Activated CD8-positive, alpha-beta memory T cell treated with anti-CD3 and anti-CD28 coated beads for 1 hour (primary cell): ENCODE measurements at regions not wholly inside any gene's neighbourhood (a gene's known extent, or its start where the extent isn't known, plus 50 kb on each side); places are given as distances from the start of the nearest gene placed in this dataset.

Source experiments
- DNase-seq, 2 donors: peaks; one replicate each; pipeline ENCODE4 v3.0.0-alpha.2; 2020; ENCODE audit warnings: low read depth in 1 of 2; ENCODE audit errors: extremely low read depth in 1 of 2

DNA sequence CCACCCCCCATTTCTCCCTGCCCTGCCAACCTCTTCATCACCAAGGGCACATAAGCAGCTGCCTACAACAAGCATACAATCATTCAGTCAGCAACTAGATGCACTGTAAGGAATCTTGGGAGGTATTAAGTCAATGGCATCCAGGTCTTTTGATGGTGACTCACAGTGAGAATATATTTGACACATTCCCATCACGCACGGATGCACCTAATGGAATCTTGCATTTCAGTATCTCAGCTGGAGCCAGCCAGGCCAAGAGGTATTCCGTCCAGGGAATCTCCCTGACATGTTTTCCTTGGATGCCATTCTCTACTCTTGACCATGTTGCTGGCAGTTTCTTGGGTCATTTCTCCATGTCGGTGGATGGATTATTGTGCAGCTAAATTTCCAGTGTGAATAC, 73.9 kb upstream of the CAPRIN2 start:
- DNase-seq, result no peak

GRCh38 chr12:30827101-30828066, 72.6 kb upstream of the CAPRIN2 start:
- DNase-seq, result no peak

DNA sequence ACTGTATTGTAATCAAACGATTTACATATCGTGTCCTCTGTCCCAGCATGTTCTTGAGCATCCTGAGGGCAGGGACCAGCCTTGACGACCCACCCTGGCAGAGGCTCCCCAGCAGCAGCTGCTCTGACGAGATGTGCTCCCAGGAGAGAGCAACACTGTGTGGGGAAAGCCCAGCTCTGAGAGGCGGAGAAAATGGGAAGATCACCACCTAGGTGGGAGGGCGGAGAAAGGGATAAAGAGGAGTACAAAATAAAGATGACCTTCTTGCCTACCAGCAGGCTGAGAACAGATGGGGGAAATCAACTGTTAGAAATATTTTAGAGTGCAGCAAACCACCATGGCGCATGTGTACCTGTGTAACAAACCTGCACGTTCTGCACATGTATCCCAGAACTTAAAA, 71.5 kb upstream of the CAPRIN2 start:
- no peak for DNase-seq

DNA sequence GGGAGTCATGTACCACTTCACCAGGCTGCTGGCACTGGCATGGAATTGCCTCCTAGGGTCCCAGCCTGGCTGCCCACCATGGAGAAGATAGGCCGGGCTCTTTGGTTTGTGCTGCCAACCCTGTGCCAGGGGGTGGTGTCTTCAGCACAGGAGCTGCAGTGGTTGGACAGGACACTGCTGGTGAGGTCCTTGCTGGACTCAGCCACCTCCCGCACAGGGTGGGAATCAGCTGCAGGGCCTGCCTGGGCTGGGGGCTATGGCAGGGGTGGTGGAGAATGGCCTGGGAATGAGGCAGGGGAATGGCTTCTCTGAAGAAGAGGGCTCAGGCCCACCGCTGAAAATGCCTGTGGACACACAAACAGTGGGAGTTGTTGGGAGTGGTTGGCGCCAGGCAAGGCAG, 70.6 kb upstream of the CAPRIN2 start:
- no peak for DNase-seq

GRCh38 chr12:30824311-30824710, 69.6 kb upstream of the CAPRIN2 start:
- no peak for DNase-seq

- DNase-seq, result no peak
These were observed 69.0 kb upstream of the CAPRIN2 start for GRCh38 chr12:30823764-30824163.

- peak in 1 of 2 donors; percentile 14 for DNase-seq
These were observed 68.5 kb upstream of the CAPRIN2 start for GRCh38 chr12:30823156-30823699.

DNA sequence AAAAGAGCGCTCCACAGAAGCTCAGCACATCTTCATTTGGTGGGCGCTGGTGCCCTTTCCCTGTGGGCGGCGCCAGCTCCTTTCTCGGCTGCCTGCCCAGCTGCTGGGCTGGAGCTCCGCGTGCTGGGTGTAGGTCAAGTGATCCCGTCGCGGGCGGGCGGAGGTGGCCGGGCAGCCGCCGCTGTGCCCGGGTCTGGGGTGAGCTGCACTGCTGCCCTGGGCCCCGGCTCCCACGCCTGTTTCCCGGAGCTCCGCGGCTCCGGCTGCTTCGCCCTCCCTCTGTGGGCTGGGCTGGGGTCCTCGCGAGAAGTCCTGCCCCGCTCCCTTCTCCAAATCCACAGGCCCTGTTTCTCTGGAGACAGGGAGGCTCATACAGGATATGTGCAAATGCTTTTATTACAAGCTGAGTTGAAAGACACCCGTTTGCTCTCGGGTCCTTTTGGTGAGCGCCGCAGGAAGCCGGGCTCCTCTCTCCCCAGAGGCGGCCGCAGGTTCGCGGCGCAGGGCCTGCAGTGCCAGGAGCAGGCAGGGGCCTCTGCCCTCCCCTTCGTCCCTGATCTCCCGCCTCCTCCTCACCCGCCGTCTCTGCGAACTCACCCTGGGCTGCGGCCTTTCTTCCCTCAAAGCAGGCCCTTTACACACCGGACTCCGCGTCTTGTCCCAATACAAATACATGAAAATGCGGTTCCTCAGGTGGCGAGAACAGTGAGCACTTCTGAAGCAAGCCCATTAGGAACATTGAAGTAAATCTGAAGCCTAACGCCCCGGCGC, 67.8 kb upstream of the CAPRIN2 start:
- DNase-seq, result peak in 1 of 2 donors; percentile 4

DNA sequence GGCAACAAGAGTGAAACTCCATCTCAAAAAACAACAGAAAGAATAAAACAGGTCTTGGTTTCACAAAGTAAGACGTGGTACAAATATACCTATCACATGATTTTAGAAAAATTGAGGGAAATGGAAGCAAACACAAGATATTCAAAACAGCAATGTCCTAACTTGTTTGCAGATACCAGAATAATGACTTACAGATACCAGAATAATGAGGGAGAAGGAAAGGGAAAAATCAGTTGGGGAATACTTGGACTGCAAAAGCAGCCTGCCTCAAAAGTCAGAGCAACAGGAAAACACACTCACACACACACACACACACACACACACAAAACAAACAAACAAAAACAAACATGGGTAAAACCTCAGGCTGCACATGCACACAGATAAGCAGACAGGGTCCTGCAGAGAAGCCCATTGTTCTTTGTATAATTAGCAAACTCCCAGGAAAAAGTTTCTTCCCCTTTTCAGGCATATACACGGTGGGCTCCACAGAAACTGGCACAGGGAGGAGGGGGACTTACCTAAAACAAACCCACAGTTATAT, 65.7 kb upstream of the CAPRIN2 start:
- no peak for DNase-seq

DNA sequence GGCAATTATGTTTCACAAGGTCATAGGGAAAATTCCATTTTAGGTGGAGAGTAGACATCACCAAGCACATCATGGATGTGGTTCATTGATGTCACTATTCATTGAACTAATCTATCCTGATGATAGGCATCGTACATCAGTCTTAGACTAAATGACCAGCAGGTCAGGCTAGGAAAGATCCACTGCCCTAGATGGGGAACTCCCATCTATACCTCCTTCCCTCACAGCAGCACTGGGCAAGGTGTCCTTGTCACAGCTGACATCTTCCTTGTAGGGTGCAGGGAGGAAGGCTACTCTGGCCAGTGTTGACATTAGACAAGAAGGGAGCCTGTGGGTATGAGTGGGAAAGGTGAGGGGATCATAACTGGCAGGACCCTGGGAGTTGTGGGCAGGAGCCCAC, 63.8 kb upstream of the CAPRIN2 start:
- no peak for DNase-seq

GRCh38 chr12:30816742-30817465, 62.2 kb upstream of the CAPRIN2 start:
- DNase-seq, result no peak

DNA sequence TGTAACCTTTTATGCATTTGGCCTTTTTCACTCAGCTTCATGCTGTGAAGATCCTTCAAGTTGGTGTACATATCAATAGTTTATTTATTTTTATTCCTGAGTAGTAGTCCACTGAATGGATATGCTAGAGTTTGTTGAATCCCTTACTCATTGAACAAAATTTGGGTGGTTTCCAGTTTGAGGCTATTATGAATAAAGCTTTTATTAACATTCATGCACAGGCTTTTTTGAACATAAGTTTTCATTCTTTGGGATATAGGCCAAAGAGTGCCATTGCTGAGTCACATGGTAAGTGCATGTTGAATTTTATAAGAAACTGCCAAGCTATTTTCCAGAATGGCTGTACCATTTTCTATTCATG, 59.5 kb upstream of the CAPRIN2 start:
- no peak for DNase-seq

DNA sequence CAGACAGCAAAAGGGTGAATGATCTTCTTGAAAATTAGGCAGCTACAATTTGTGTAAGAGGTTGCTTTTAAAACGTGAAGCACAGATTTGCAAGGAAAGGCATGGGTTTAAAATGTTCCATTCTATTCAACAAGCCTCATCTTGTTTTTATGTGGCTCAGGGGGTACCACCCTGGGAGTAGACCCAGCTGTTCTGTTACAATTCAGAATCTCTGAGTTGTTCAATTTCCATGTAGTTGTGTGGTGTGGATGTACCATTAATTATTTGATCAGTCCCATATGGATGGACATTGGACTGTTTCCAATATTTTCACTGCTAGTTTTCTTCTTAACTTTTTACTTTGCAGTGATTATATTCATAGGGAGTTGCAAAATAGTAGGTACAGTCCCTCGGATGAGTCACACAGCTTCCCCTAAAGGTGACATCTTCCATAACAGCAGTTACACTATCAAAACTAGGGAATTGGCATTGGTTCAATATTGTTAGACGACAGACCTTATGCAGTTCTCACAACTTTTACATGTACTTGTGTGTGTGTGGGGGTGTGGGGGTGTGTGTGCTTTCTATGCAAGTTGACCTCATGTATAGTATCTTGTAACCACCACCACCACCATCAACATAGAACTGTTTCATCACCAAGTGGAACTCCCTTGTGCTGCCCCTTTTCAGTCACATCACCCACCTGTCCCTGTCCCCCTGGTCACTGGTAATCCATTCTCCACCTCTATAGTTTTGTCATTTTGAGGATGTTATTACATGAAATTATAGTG, 59.0 kb upstream of the CAPRIN2 start:
- no peak for DNase-seq

- no peak for DNase-seq
These were observed 57.2 kb upstream of the CAPRIN2 start for GRCh38 chr12:30811966-30812365.

DNA sequence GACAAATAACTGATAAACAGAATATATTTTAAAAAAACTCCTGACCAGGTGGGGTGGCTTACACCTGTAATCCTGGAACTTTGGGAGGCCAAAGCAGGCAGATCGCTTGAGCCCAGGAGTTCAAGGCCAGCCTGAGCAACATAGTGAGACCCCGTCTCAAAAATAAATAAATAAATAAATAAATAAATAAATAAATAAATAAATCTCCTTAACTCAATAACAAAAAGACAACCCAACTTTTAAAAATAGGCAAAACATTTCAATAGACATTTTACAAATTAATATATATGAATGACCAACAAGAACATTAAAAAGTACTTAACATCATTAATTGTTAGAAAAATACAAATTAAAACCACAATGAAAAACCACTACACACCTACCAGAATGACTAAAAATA, 56.2 kb upstream of the CAPRIN2 start:
- DNase-seq, result no peak

DNA sequence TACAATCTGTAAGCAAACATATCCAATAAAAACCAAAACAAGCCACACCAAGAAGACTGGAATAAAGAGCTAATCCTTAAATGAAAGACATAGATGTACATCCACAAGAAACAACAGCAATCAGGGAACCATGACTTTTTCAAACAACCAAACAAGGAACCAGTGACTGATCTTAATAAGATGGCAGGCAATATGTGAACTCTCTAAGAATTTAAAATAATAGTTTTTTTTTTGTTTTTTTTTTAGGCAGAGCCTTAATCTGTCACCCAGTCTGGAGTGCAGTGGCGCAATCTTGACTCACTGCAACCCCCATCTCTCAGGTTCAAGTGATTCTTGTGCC, 52.9 kb upstream of the CAPRIN2 start:
- DNase-seq, result no peak

DNA sequence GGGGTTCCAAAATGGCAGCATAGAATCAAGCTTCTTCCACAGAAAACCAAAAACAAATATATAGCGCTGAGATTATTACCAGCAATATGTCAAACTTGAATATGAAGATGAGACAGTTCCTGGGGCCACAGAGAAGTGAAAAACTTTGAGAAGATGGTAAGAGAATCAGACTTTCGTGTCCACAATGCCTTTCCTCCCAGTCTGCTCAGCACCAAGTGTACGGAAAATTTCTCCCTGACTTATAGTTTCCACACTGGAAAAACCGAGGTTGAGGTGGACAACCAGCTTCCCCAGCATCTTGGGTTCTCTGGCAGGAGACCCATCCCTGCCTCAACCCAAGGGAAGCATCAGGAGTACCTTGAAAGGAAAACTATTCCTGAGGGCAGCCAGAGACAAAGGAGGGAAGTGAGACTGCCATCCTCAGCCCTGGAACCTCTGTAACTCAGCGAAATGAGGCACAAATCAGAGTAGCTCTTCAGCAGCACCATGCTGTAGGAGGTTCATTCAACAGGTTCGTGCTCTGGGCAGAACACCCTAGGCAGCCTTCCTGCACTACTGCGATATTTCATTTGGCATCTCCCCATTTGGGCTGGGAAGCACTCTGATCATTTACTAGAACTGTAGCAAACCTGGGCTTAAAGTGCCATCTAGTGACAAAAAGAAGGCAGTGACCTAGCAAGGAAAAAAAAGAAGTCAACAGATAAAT, 52.4 kb upstream of the CAPRIN2 start:
- DNase-seq, result no peak

DNA sequence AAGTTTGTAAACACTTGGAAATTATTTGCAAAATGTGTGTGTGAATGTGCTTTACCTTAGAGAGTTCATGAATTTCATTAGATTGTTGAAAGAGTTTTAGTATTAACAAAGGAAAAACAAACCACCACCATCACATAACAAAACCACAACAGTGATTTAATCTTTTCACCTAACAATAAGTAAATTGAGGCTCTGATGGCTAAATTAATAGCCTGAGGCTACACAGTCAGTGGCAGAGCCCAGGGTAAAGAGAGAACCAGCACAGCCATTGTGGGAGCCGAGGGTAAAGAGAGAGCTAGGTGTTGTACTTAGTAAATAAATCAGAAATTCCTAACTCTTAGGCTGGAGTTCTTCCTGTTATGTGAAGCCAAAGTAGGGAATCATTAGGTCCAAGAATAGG, 51.2 kb upstream of the CAPRIN2 start:
- DNase-seq, result no peak
